ENCODE measurements at regions not wholly inside any gene's neighbourhood (a gene's known extent, or its start where the extent isn't known, plus 50 kb on each side); places are given as distances from the start of the nearest gene placed in this dataset.

- DNase-seq (ENCODE audit: low read depth in 1 of 2, low spot score in 1 of 2), result no peak
Observed at GRCh38 chr15:77557564-77557963, 75.1 kb downstream of the LINGO1 start.

- no peak for DNase-seq (ENCODE audit: low read depth in 1 of 2, low spot score in 1 of 2)
Observed at GRCh38 chr15:77557144-77557543, 75.6 kb downstream of the LINGO1 start.

GRCh38 chr15:77556622-77557021, 76.1 kb downstream of the LINGO1 start:
- DNase-seq (ENCODE audit: low read depth in 1 of 2, low spot score in 1 of 2), result no peak

GRCh38 chr15:77555232-77555631, 77.5 kb downstream of the LINGO1 start:
- DNase-seq (ENCODE audit: low read depth in 1 of 2, low spot score in 1 of 2), result no peak

- DNase-seq (ENCODE audit: low read depth in 1 of 2, low spot score in 1 of 2), result no peak
Observed at GRCh38 chr15:77554306-77555080, 78.2 kb downstream of the LINGO1 start.

- no peak for DNase-seq (ENCODE audit: low read depth in 1 of 2, low spot score in 1 of 2)
Observed at GRCh38 chr15:77553695-77554094, 79.0 kb downstream of the LINGO1 start.

GRCh38 chr15:77553257-77553656, 79.5 kb downstream of the LINGO1 start:
- no peak for DNase-seq (ENCODE audit: low read depth in 1 of 2, low spot score in 1 of 2)

- DNase-seq (ENCODE audit: low read depth in 1 of 2, low spot score in 1 of 2), result no peak
Observed at GRCh38 chr15:77552066-77552465, 80.6 kb downstream of the LINGO1 start.

- DNase-seq (ENCODE audit: low read depth in 1 of 2, low spot score in 1 of 2), result no peak
Observed at GRCh38 chr15:77550301-77551251, 82.1 kb downstream of the LINGO1 start.

- no peak for DNase-seq (ENCODE audit: low read depth in 1 of 2, low spot score in 1 of 2)
Observed at GRCh38 chr15:77549576-77550288, 83.0 kb downstream of the LINGO1 start.

- DNase-seq (ENCODE audit: low read depth in 1 of 2, low spot score in 1 of 2), result no peak
Observed at GRCh38 chr15:77548589-77549557, 83.8 kb downstream of the LINGO1 start.

- DNase-seq (ENCODE audit: low read depth in 1 of 2, low spot score in 1 of 2), result no peak
Observed at GRCh38 chr15:77547801-77548588, 84.7 kb downstream of the LINGO1 start.

GRCh38 chr15:77546870-77547269, 85.8 kb downstream of the LINGO1 start:
- no peak for DNase-seq (ENCODE audit: low read depth in 1 of 2, low spot score in 1 of 2)

GRCh38 chr15:77546050-77546501, 86.6 kb downstream of the LINGO1 start:
- no peak for DNase-seq (ENCODE audit: low read depth in 1 of 2, low spot score in 1 of 2)

GRCh38 chr15:77545058-77545457, 87.7 kb downstream of the LINGO1 start:
- DNase-seq (ENCODE audit: low read depth in 1 of 2, low spot score in 1 of 2), result no peak

- DNase-seq (ENCODE audit: low read depth in 1 of 2, low spot score in 1 of 2), result no peak
Observed at GRCh38 chr15:77544162-77544561, 88.5 kb downstream of the LINGO1 start.

GRCh38 chr15:77543159-77543882, 89.4 kb downstream of the LINGO1 start:
- DNase-seq (ENCODE audit: low read depth in 1 of 2, low spot score in 1 of 2), result peak; percentile 45 to 69

GRCh38 chr15:77542491-77543001, 90.2 kb downstream of the LINGO1 start:
- no peak for DNase-seq (ENCODE audit: low read depth in 1 of 2, low spot score in 1 of 2)

Data from stimulated activated CD4-positive, alpha-beta T cell treated with anti-CD3 and anti-CD28 coated beads, Interleukin-15, amount 100 ng/mL, for 1 hour (primary cell).